ENCODE measurements at regions not wholly inside any gene's neighbourhood (a gene's known extent, or its start where the extent isn't known, plus 50 kb on each side); places are given as distances from the start of the nearest gene placed in this dataset.
A peak's percentile ranks its signal among the peaks of the same experiment; 100 is the strongest.

GRCh38 chr13:90751026-90751425 lies 596.5 kb upstream of the MIR17HG start:
- H3K4me3 ChIP-seq, result no peak overlapping the region
- no peak overlapping the region for H3K9ac ChIP-seq (ENCODE audit: insufficient read depth in 1 of 2, low read depth in 2 of 2, low read length in 2 of 2)
- H3K4me1 ChIP-seq (replicated peaks in 1 of 2; ENCODE audit: control insufficient read depth in 2 of 2, insufficient read depth in 2 of 2, low read length in 2 of 2), result no peaks in the 10 kb centered on the region
- no peaks in the 10 kb centered on the region for H3K9me1 ChIP-seq (ENCODE audit: control insufficient read depth, insufficient read depth, low read length)
- H4K20me1 ChIP-seq (replicated peaks; ENCODE audit: control insufficient read depth, insufficient read depth, low read length), result no peaks in the 10 kb centered on the region
- intact Hi-C loops (cut with micrococcal nuclease), result no loop called here
- WGBS (ENCODE audit: insufficient coverage, low coverage, missing lambda C conversion rate), result 0% methylated on average over 1 of the region's 1 CpG
- H3K27ac ChIP-seq (ENCODE audit: extremely low read depth, low read depth, low read length), result no peak overlapping the region
- POLR2A ChIA-PET, result interaction anchor here (0.6 kb wide), 1 partner anchor 237 kb away, joined by 3 read pairs; no protein-coding TSS in a partner anchor
- 0 out of 4 replicates have a peak, but pooled peaks of 1 of the 2 experiments have one; percentile 2 for TF ChIP-seq RAD21 (CRISPR knock-in tag; conservative IDR thresholded peaks at IDR 0.05 in 1 of 2, IDR thresholded peaks at IDR 0.05 in 1 of 2)
- 0 out of 2 replicates have a peak, but pooled peaks have one; percentile 28 for TF ChIP-seq KDM2B (CRISPR knock-in tag; IDR thresholded peaks at IDR 0.05)
- TF ChIP-seq FOXJ2 (tag; IDR thresholded peaks at IDR 0.05), result no peak
- no peak for TF ChIP-seq MXI1 (IDR thresholded peaks at IDR 0.05; ENCODE audit: low read depth, low read length)
- TF ChIP-seq KDM5B (IDR thresholded peaks at IDR 0.05; ENCODE audit: insufficient replicate concordance, low read depth, low read length), result peak; percentile 2
- no peak for TF ChIP-seq EGR1 (conservative IDR thresholded peaks at IDR 0.05)
- TF ChIP-seq MITF (IDR thresholded peaks at IDR 0.05), result no peak
- 0 out of 2 replicates have a peak, but pooled peaks have one; percentile 38 for TF ChIP-seq GTF2E2 (tag; IDR thresholded peaks at IDR 0.05)
- TF ChIP-seq TSC22D4 (tag; IDR thresholded peaks at IDR 0.05), result peak; percentile 76; the same call in 1 of the 2 replicates
- no peaks in the 10 kb centered on the region; the same call in none of the 2 replicates for H3K9me3 ChIP-seq (replicated peaks; ENCODE audit: control insufficient read depth, insufficient read depth, low read depth, low read length)
- in situ Hi-C loops (cut with MboI), result no loop called here
- no peak overlapping the region for H2AFZ ChIP-seq (ENCODE audit: low read depth, low read length)
- CTCF ChIA-PET (ENCODE audit: low intra/inter-chr PET ratio), result no interaction called here
- no peaks in the 10 kb centered on the region for H3K27me3 ChIP-seq (ENCODE audit: control insufficient read depth in 2 of 2, insufficient read depth in 2 of 2, low read length in 2 of 2)
- no peaks in the 10 kb centered on the region for H3K79me2 ChIP-seq (ENCODE audit: control insufficient read depth, insufficient read depth, low read length)
- no peak overlapping the region for H3K4me2 ChIP-seq (ENCODE audit: insufficient read depth, low read length)
- no peak for ATAC-seq
- no peaks in the 10 kb centered on the region for H3K36me3 ChIP-seq (ENCODE audit: control insufficient read depth, insufficient read depth, low read length)
- no peak for DNase-seq (ENCODE audit: extremely low read depth in 1 of 4, low spot score in 3 of 4)
- no TSS peak for BruUV-seq (replicated peaks)
- no peak for FAIRE-seq

Measured in K562 (cell line).